ES-I3 (cell line): ENCODE measurements at regions not wholly inside any gene's neighbourhood (a gene's known extent, or its start where the extent isn't known, plus 50 kb on each side); places are given as distances from the start of the nearest gene placed in this dataset.
"Not testable (repeated sequence)": the region's sequence is repeated elsewhere in the genome, so short reads cannot be mapped to it uniquely, and the experiment has no call there.

Source experiments
- H3K36me3 ChIP-seq: 2 replicates; pipeline ENCODE4 v1.6.1; 2013; ENCODE audit warnings: mild to moderate bottlenecking, low read length, control low read depth, moderate library complexity; ENCODE audit not compliant: insufficient read depth
- H3K4me1 ChIP-seq: 2 replicates; pipeline ENCODE4 v1.6.1; 2013; ENCODE audit warnings: mild to moderate bottlenecking, control low read depth, low read length; ENCODE audit not compliant: insufficient read depth
- H3K9ac ChIP-seq: 2 replicates; pipeline ENCODE4 v1.6.1; 2013; ENCODE audit warnings: low read depth, mild to moderate bottlenecking, low read length, moderate library complexity
- H3K9me3 ChIP-seq: 2 replicates; pipeline ENCODE4 v1.6.1; 2013; ENCODE audit warnings: mild to moderate bottlenecking, low read length, moderate library complexity; ENCODE audit not compliant: control insufficient read depth, insufficient read depth

GRCh38 chrX:125154288-125155257, 165.1 kb upstream of the TEX13C start:
- not testable (repeated sequence) for H3K36me3 ChIP-seq, H3K4me1 ChIP-seq, H3K9me3 ChIP-seq
- H3K9ac ChIP-seq = peak overlapping the region; percentile 19; the same call in 1 of the 2 replicates

DNA sequence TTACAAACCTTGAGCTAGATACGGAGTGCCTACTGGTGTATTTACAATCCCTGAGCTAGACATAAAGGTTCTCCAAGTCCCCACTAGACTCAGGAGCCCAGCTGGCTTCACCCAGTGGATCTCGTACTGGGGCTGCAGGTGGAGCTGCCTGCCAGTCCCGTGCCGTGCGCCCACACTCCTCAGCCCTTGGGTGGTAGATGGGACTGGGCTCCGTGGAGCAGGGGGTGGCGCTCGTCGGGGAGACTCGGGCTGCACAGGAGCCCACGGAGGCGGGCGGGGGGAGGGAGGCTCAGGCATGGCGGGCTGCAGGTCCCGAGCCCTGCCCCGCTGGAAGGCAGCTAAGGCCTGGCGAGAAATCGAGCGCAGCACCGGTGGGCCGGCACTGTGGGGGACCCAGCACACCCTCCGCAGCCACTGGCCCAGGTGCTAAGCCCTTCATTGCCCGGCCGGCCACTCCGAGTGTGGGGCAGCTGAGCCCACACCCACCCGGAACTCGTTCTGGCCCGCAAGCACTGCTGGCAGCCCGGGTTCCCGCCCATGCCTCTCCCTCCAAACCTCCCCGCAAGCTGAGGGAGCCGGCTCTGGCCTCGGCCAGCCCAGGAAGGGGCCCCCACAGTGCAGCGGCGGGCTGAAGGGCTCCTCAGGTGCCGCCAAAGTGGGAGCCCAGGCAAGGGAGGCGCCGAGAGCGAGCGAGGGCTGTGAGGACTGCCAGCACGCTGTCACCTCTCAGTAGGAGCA, 164.2 kb upstream of the TEX13C start:
- H3K9me3 ChIP-seq, H3K36me3 ChIP-seq, H3K4me1 ChIP-seq, H3K9ac ChIP-seq: not testable (repeated sequence)

GRCh38 chrX:125170459-125170858, 149.2 kb upstream of the TEX13C start:
- Histone ChIP-seq H3K4me1 (no peaks in the 10 kb centered on the region), H3K36me3 (no peaks in the 10 kb centered on the region), H3K9ac (no peak overlapping the region), H3K9me3 (no peaks in the 10 kb centered on the region)

- no peaks in the 10 kb centered on the region for H3K36me3 ChIP-seq
- H3K4me1 ChIP-seq = peaks cover 10% of the 10 kb centered on the region; the same call in 1 of the 2 replicates
- no peak overlapping the region for H3K9ac ChIP-seq
- H3K9me3 ChIP-seq = no peaks in the 10 kb centered on the region
Observed at GRCh38 chrX:125172531-125172930, 147.1 kb upstream of the TEX13C start.

DNA sequence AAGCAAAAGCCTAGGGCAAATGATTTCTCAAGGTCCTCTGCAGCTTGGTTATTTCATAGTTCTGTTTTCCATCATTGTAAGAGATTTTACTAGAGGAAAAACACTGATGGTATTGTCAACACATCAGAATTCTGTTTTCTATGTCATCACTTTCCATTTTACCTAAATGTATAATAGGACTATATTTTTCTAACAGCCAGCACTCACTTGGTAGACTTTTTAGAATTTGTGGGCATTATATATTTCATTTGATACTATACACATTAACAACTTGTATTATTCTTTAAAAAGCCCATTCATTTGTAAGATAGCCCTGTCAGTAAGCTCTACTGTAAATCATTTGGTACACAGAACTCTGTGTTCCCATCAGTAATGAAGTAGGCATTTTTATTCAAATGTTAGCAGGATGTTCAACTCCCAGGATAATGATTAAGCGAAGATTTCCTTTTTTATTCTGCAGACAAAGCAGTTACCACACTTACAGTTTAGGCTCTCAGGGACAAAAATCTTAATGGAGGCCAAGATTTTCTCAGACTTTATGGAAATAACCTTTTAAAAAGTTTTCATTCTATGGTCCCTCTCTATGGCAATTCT, 143.6 kb upstream of the TEX13C start:
- Histone ChIP-seq H3K9ac (no peak overlapping the region), H3K36me3 (no peaks in the 10 kb centered on the region)

DNA sequence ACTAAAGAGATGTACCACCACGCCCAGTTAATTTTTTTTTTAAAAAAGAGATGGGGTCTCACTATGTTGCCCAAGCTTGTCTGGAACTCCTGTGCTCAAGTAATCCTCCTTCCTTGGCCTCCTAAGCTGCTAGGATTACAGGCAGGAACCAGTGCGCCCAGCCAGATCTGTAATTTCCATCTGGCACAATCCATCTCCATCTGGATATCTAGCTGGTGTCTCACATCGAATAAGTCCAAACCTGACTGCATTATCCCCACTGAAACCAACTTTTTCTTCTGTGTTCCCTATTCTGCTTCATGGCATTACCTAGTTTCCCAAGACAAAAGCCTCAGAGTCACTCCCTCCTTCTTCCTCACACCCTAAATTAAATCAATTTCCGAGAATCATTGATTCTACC, 125.8 kb upstream of the TEX13C start:
- Histone ChIP-seq H3K9me3 (no peaks in the 10 kb centered on the region), H3K36me3 (no peaks in the 10 kb centered on the region), H3K9ac (no peak overlapping the region), H3K4me1 (peaks cover 4% of the 10 kb centered on the region; the same call in 1 of the 2 replicates)

More for the DNA sequence above, 143.6 kb upstream of the TEX13C start:
- Histone ChIP-seq H3K4me1 (peaks cover 10% of the 10 kb centered on the region; the same call in 1 of the 2 replicates), H3K9me3 (no peaks in the 10 kb centered on the region)

- no peak overlapping the region for H3K9ac ChIP-seq
- H3K36me3 ChIP-seq = no peaks in the 10 kb centered on the region
- H3K9me3 ChIP-seq = no peaks in the 10 kb centered on the region
- H3K4me1 ChIP-seq = peaks cover 4% of the 10 kb centered on the region; the same call in 1 of the 2 replicates
Observed at GRCh38 chrX:125198546-125198945, 121.1 kb upstream of the TEX13C start.

- Histone ChIP-seq H3K9ac (peak overlapping the region; percentile 57), H3K4me1 (peaks cover 4% of the 10 kb centered on the region; the same call in 1 of the 2 replicates), H3K9me3 (no peaks in the 10 kb centered on the region), H3K36me3 (no peaks in the 10 kb centered on the region)
Observed at GRCh38 chrX:125202591-125203248, 117.0 kb upstream of the TEX13C start.

- Histone ChIP-seq H3K9me3 (no peaks in the 10 kb centered on the region), H3K9ac (peak overlapping the region; percentile 57), H3K36me3 (no peaks in the 10 kb centered on the region), H3K4me1 (peaks cover 3% of the 10 kb centered on the region; the same call in 1 of the 2 replicates)
Observed at GRCh38 chrX:125203365-125203736, 116.3 kb upstream of the TEX13C start.

- Histone ChIP-seq H3K36me3 (no peaks in the 10 kb centered on the region), H3K4me1 (no peaks in the 10 kb centered on the region; the same call in 1 of the 2 replicates), H3K9me3 (no peaks in the 10 kb centered on the region), H3K9ac (peak overlapping the region; percentile 57)
Observed at GRCh38 chrX:125203737-125204578, 115.7 kb upstream of the TEX13C start.

DNA sequence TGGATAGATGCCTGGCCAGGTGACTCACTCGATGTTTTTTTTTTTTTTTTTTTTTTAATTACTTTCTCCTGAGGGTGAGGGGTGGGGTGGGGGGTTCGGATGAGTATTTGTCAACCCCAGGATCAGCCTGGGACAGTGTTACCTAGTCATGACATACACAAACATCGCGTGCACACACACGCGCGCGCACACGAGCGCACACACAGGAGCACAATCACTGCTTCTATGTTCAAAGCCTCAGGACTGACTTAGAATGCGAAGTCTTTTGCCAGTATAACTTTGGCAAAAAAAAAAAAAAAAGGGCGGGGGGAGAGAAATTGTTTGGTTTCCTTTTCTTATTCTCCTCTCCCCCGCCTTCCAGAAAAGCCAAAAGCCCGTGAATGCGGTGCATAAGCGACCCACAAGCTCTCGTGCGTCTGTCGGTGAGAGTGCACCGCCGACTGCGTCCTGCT, 115.0 kb upstream of the TEX13C start:
- H3K36me3 ChIP-seq = no peaks in the 10 kb centered on the region
- no peaks in the 10 kb centered on the region for H3K9me3 ChIP-seq
- no peaks in the 10 kb centered on the region for H3K4me1 ChIP-seq
- peak overlapping the region; percentile 57 for H3K9ac ChIP-seq

GRCh38 chrX:125205133-125205917, 114.3 kb upstream of the TEX13C start:
- Histone ChIP-seq H3K4me1 (peaks cover 5% of the 10 kb centered on the region; the same call in 1 of the 2 replicates), H3K9ac (peak overlapping the region; percentile 57), H3K36me3 (no peaks in the 10 kb centered on the region), H3K9me3 (no peaks in the 10 kb centered on the region)
